B cell (primary cell): ENCODE measurements at regions not wholly inside any gene's neighbourhood (a gene's known extent, or its start where the extent isn't known, plus 50 kb on each side); places are given as distances from the start of the nearest gene placed in this dataset.
"Not testable (repeated sequence)": the region's sequence is repeated elsewhere in the genome, so short reads cannot be mapped to it uniquely, and the experiment has no call there.

Experiments used
- ATAC-seq: fragments of 200-7000 bp; cut with Tn5 transposase; one replicate; pipeline ENCODE4 v1.10.0; 2021; ENCODE audit warnings: low read depth, mild to moderate bottlenecking, moderate number of reproducible peaks, moderate library complexity
- CTCF ChIA-PET: fragments of 350-600 bp; sonication (Branson Sonifier 250); formaldehyde crosslinking; loops from one replicate; lab custom pipeline; 2021; ENCODE audit warnings: antibody characterized with exemption, inconsistent platforms; lab: Charles Lee
- POLR2A ChIA-PET: fragments of 350-600 bp; sonication (Branson Sonifier 250); formaldehyde crosslinking; loops from one replicate; lab custom pipeline; 2021; ENCODE audit warnings: antibody characterized with exemption; lab: Charles Lee
- DNase-seq: peaks from one replicate; pipeline ENCODE4 v3.0.0; 2013
- H2AFZ ChIP-seq: 2 replicates; pipeline ENCODE4 v1.6.1; 2012; ENCODE audit warnings: mild to moderate bottlenecking, low read depth, low read length; ENCODE audit not compliant: insufficient read depth, poor library complexity, severe bottlenecking
- H3K27ac ChIP-seq, 2 donors: 1 replicate in 1 of 2; 2 replicates in 1 of 2; pipeline ENCODE4 v1.5.1; 2012 to 2013; ENCODE audit warnings: low read length in 2 of 2, mild to moderate bottlenecking in 2 of 2, moderate library complexity in 1 of 2
- H3K27me3 ChIP-seq, 4 experiments: fragments of 200-600 bp in 1 of 4; sonication (generic) in 1 of 4; replicated peaks in 1 of 4; 1 replicate in 2 of 4; 2 replicates in 2 of 4; pipeline versions ENCODE4 v1.6.1 to v1.7.0; 2013 to 2016; ENCODE audit warnings: low read length in 3 of 4, mild to moderate bottlenecking in 2 of 4, mixed read lengths in 1 of 4, moderate library complexity in 1 of 4; ENCODE audit not compliant: insufficient read depth in 4 of 4, control insufficient read depth in 3 of 4; ENCODE audit errors: control extremely low read depth in 1 of 4
- H3K36me3 ChIP-seq, 2 experiments: replicated peaks in 1 of 2; 1 replicate in 1 of 2; 2 replicates in 1 of 2; pipeline versions ENCODE4 v1.6.1 to v1.7.1; 2013; ENCODE audit warnings: low read length in 1 of 2; ENCODE audit not compliant: insufficient read depth in 2 of 2, control insufficient read depth in 1 of 2; ENCODE audit errors: control extremely low read depth in 1 of 2, extremely low read depth in 1 of 2
- H3K4me1 ChIP-seq, 2 donors: fragments of 200-600 bp in 1 of 2; sonication (generic) in 1 of 2; 1 replicate in 1 of 2; 2 replicates in 1 of 2; pipeline versions ENCODE4 v1.5.1 to v1.6.1; 2013 to 2017; ENCODE audit warnings: low read length in 2 of 2; ENCODE audit not compliant: control insufficient read depth in 2 of 2, insufficient read depth in 2 of 2
- H3K4me2 ChIP-seq: replicated peaks from 2 replicates; pipeline ENCODE3; 2012; ENCODE audit warnings: mild to moderate bottlenecking, low read depth, low read length; ENCODE audit not compliant: poor library complexity, severe bottlenecking
- H3K4me3 ChIP-seq, 5 experiments: fragments of 200-600 bp in 1 of 5; sonication (generic) in 1 of 5; 1 replicate in 3 of 5; 2 replicates in 2 of 5; pipeline versions ENCODE4 v1.5.1 to v1.7.0; 2011 to 2016; ENCODE audit warnings: low read length in 4 of 5, mild to moderate bottlenecking in 4 of 5, low read depth in 2 of 5, control low read depth in 1 of 5, moderate library complexity in 1 of 5; ENCODE audit not compliant: insufficient read depth in 1 of 5; ENCODE audit errors: control extremely low read depth in 1 of 5, extremely low read depth in 1 of 5
- H3K79me2 ChIP-seq: fragments of 200-600 bp; sonication (generic); one replicate; pipeline ENCODE4 v1.6.0; 2016; ENCODE audit warnings: low read length; ENCODE audit not compliant: control insufficient read depth, insufficient read depth
- H3K9ac ChIP-seq: fragments of 200-600 bp; sonication (generic); 2 replicates; pipeline ENCODE4 v1.6.1; 2017; ENCODE audit warnings: mild to moderate bottlenecking, low read length, moderate library complexity
- H3K9me3 ChIP-seq, 3 donors: one replicate each; pipeline versions ENCODE4 v1.6.1 to v1.7.1; 2013; ENCODE audit warnings: low read length in 2 of 3; ENCODE audit not compliant: control insufficient read depth in 2 of 3, insufficient read depth in 1 of 3; ENCODE audit errors: control extremely low read depth in 1 of 3
- H4K20me1 ChIP-seq: 2 replicates; pipeline ENCODE4 v1.6.0; 2012; ENCODE audit warnings: mild to moderate bottlenecking, low read length; ENCODE audit not compliant: insufficient read depth, control insufficient read depth, poor library complexity, severe bottlenecking
- H3K27ac Mint-ChIP-seq: one replicate; pipeline ENCODE4 v1.8.0; 2021; ENCODE audit warnings: mixed read lengths
- H3K27me3 Mint-ChIP-seq: one replicate; pipeline ENCODE4 v1.8.0; 2021; ENCODE audit warnings: mixed read lengths
- H3K4me1 Mint-ChIP-seq: one replicate; pipeline ENCODE4 v1.8.0; 2021; ENCODE audit warnings: mixed read lengths
- H3K4me3 Mint-ChIP-seq: one replicate; pipeline ENCODE4 v1.8.0; 2021; ENCODE audit warnings: mixed read lengths
- H3K9me3 Mint-ChIP-seq: one replicate; pipeline ENCODE4 v1.8.0; 2022; ENCODE audit warnings: mixed read lengths; ENCODE audit not compliant: insufficient read depth
- EZH2 ChIP-seq: IDR thresholded peaks from 2 replicates; pipeline ENCODE4 v1.6.1; 2012; ENCODE audit warnings: borderline replicate concordance, low read depth, mild to moderate bottlenecking, moderate library complexity, low read length; ENCODE audit not compliant: insufficient read depth, poor library complexity, severe bottlenecking
- WGBS: methylation state at CpG from one replicate; pipeline ENCODE4 v1.1.5; 2013; ENCODE audit warnings: missing lambda C conversion rate; ENCODE audit not compliant: insufficient coverage; 5-methylcytosine and 5-hydroxymethylcytosine counted together
- intact Hi-C: fragments of 100-400 bp; cut with micrococcal nuclease; formaldehyde crosslinking; loops from one replicate; pipeline ENCODE4 v1.10.0; 2022
- TF ChIP-seq, protein P1 (sequence below): fragments of 200-600 bp; IDR thresholded peaks from one replicate; pipeline ENCODE4 v1.8.0; 2022; ENCODE audit warnings: antibody characterized with exemption, mild to moderate bottlenecking

DNA sequence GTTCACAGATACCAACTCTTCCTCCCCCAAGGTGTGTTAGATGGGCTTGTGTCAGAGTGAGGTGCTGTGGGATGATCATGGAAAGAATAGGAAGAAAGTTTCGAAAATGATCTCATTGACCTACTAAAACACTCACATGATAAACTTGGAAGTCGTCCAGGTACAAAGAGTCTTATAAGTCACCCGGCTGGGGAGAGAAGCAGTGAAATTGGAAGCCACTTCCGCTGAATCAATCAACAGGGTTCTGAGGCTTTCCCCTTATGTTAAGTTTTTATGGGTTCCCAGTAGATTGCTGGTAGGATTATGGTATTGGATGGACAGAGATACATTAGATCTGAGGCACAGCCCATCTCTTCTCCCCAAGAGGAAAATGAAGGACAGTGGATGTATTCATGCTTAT is 218.8 kb upstream of the MSX2 start:
- Histone ChIP-seq H3K9ac (no peak overlapping the region), H3K4me1 (no peaks in the 10 kb centered on the region), H3K9me3 (peaks cover 0 to 7% (median 0%) of the 10 kb centered on the region in 3 donors), H2AFZ (no peak overlapping the region), H3K27ac (no peak overlapping the region), H3K79me2 (no peaks in the 10 kb centered on the region), H3K4me2 (no peak overlapping the region), H3K27me3 (no peaks in the 10 kb centered on the region), H3K4me3 (no peak overlapping the region), H4K20me1 (no peaks in the 10 kb centered on the region), H3K36me3 (no peaks in the 10 kb centered on the region)
- Mint-ChIP-seq H3K9me3 (peaks cover 7% of the 10 kb centered on the region), H3K27ac (no peak overlapping the region), H3K4me3 (no peak overlapping the region), H3K4me1 (no peaks in the 10 kb centered on the region), H3K27me3 (peaks cover 3% of the 10 kb centered on the region)
- 96% methylated on average over 3 of the region's 4 CpGs for WGBS
- ATAC-seq = no peak
- no peak for DNase-seq
- ChIA-PET POLR2A (no interaction called here), CTCF (no interaction called here)
- intact Hi-C loops = no loop called here
- TF ChIP-seq, protein P1, sequence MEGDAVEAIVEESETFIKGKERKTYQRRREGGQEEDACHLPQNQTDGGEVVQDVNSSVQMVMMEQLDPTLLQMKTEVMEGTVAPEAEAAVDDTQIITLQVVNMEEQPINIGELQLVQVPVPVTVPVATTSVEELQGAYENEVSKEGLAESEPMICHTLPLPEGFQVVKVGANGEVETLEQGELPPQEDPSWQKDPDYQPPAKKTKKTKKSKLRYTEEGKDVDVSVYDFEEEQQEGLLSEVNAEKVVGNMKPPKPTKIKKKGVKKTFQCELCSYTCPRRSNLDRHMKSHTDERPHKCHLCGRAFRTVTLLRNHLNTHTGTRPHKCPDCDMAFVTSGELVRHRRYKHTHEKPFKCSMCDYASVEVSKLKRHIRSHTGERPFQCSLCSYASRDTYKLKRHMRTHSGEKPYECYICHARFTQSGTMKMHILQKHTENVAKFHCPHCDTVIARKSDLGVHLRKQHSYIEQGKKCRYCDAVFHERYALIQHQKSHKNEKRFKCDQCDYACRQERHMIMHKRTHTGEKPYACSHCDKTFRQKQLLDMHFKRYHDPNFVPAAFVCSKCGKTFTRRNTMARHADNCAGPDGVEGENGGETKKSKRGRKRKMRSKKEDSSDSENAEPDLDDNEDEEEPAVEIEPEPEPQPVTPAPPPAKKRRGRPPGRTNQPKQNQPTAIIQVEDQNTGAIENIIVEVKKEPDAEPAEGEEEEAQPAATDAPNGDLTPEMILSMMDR = no peak
- no peak for TF ChIP-seq EZH2

DNA sequence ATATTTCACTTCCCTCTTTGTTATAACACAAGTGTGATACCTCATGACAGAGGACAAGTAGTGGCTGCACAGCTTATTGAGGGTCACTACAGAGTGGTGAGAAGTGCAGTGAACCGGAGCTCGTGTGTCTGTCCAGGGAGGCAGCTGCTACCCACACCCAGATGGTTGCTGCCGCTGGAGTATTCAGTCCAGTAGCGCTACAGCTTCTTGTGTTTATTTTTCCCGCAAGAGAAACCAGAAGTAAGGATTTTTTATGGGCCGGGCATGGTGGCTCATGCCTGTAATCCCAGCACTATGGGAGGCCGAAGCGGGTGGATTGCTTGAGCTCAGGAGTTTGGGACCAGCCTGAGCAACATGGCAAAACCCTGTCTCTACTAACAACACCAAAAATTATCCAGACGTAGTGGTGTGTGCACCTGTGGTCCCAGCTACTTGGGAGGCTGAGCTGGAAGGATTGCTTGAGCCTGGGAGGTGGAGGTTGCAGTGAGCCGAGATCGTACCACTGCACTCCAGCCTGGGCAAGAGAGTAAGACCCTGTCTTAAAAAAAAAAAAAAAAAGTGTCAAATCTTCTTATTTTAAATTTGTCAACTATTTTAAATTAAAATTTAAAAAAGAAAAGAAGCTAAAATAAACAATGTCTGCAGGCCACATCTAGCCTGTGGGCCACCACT is 213.5 kb upstream of the MSX2 start:
- WGBS = 91% methylated on average over 4 of the region's 11 CpGs
- H3K9me3 Mint-ChIP-seq, H4K20me1 ChIP-seq, H3K4me2 ChIP-seq, H3K4me1 Mint-ChIP-seq, H3K27me3 ChIP-seq, CTCF ChIA-PET, DNase-seq, H3K79me2 ChIP-seq, H3K27me3 Mint-ChIP-seq, POLR2A ChIA-PET, H3K36me3 ChIP-seq, H3K4me1 ChIP-seq, H3K27ac Mint-ChIP-seq, H3K27ac ChIP-seq, intact Hi-C loops, H3K4me3 ChIP-seq, ATAC-seq, H3K4me3 Mint-ChIP-seq, H2AFZ ChIP-seq, H3K9ac ChIP-seq: not testable (repeated sequence)
- peaks cover 0 to 11% (median 0%) of the 10 kb centered on the region in 3 donors for H3K9me3 ChIP-seq
